Ovary (tissue), 3 donors: ENCODE measurements at regions not wholly inside any gene's neighbourhood (a gene's known extent, or its start where the extent isn't known, plus 50 kb on each side); places are given as distances from the start of the nearest gene placed in this dataset.

ENCODE experiments used
- EP300 ChIP-seq: sonication (generic); formaldehyde crosslinking; IDR thresholded peaks from one replicate; pipeline ENCODE4 v1.6.1; 2017; ENCODE audit warnings: antibody characterized with exemption
- POLR2A ChIP-seq: fragments of 450-650 bp; IDR thresholded peaks from one replicate; pipeline ENCODE4 v1.6.1; 2017; ENCODE audit warnings: antibody characterized with exemption, mild to moderate bottlenecking, moderate library complexity
- TF ChIP-seq, protein P1 (sequence below), 3 donors: fragments of 450-650 bp in 2 of 3; fragments of 200-600 bp in 1 of 3; IDR thresholded peaks; one replicate each; pipeline versions ENCODE4 v1.5.1 to v1.8.0; 2016 to 2022; ENCODE audit warnings: antibody characterized with exemption in 3 of 3, mild to moderate bottlenecking in 1 of 3
- donor health status: DM: no; HTN: no; CAD: no.

DNA sequence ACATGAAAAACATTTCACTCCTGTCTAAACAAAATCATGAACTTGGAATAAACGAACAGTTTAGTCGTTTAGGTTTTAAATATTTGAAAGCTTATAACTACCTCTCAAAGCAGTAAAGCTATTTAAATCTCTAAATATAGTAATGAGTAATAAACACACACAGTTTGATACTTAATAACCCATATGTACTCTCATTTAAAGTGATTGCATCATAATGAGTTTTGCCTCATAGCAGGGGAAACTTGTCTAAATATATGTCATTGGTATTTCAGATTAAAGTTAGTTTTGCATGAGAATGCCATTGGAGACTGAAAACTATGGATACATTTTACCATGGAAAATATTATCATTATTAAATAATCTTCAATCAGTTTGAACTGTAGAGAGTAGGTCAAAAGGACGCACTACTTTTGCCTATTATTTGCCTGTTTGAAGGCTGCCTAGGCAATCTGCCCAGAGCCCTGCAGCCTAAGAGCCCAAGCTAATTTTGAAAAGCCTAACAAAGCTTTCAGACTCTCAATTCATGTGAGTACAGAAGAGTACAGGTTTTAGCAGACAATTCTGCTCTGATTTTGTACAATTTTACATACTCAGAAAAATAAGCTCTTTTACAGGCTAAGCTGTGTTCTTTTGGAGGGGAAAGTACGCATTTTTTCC lies 632.8 kb downstream of the HACE1 start:
- TF ChIP-seq, protein P1, sequence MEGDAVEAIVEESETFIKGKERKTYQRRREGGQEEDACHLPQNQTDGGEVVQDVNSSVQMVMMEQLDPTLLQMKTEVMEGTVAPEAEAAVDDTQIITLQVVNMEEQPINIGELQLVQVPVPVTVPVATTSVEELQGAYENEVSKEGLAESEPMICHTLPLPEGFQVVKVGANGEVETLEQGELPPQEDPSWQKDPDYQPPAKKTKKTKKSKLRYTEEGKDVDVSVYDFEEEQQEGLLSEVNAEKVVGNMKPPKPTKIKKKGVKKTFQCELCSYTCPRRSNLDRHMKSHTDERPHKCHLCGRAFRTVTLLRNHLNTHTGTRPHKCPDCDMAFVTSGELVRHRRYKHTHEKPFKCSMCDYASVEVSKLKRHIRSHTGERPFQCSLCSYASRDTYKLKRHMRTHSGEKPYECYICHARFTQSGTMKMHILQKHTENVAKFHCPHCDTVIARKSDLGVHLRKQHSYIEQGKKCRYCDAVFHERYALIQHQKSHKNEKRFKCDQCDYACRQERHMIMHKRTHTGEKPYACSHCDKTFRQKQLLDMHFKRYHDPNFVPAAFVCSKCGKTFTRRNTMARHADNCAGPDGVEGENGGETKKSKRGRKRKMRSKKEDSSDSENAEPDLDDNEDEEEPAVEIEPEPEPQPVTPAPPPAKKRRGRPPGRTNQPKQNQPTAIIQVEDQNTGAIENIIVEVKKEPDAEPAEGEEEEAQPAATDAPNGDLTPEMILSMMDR (IDR thresholded peaks at IDR 0.05), result no peak
- no peak for TF ChIP-seq EP300
- TF ChIP-seq POLR2A, result no peak
